H9 (cell line): ENCODE measurements at regions not wholly inside any gene's neighbourhood (a gene's known extent, or its start where the extent isn't known, plus 50 kb on each side); places are given as distances from the start of the nearest gene placed in this dataset.

Experiments
- DNase-seq: peaks from one replicate; pipeline ENCODE4 v3.0.0-alpha.2; 2017
- H2AFZ ChIP-seq: one replicate; pipeline ENCODE4 v1.6.1; 2013; ENCODE audit warnings: mild to moderate bottlenecking, low read length, control low read depth, moderate library complexity
- H2AK5ac ChIP-seq: 2 replicates; pipeline ENCODE4 v1.6.1; 2013; ENCODE audit warnings: low read length, control low read depth, mixed read lengths; ENCODE audit not compliant: insufficient read length
- H2BK120ac ChIP-seq: one replicate; pipeline ENCODE4 v1.6.1; 2013; ENCODE audit warnings: low read depth, mild to moderate bottlenecking, low read length, control low read depth, inconsistent platforms; ENCODE audit not compliant: poor library complexity, severe bottlenecking
- H2BK12ac ChIP-seq: 2 replicates; pipeline ENCODE4 v1.6.1; 2013; ENCODE audit warnings: low read length, control low read depth, mixed read lengths, low read depth; ENCODE audit not compliant: insufficient read length
- H2BK15ac ChIP-seq: 2 replicates; pipeline ENCODE4 v1.6.1; 2013; ENCODE audit warnings: low read depth, low read length, control low read depth
- H2BK20ac ChIP-seq: one replicate; pipeline ENCODE4 v1.6.1; 2013; ENCODE audit warnings: low read depth, mild to moderate bottlenecking, low read length, control low read depth, inconsistent platforms; ENCODE audit not compliant: poor library complexity, severe bottlenecking
- H2BK5ac ChIP-seq: 2 replicates; pipeline ENCODE4 v1.6.1; 2013; ENCODE audit warnings: low read length, control low read depth, mixed read lengths; ENCODE audit not compliant: insufficient read length
- H3K14ac ChIP-seq: 2 replicates; pipeline ENCODE4 v1.6.1; 2013; ENCODE audit warnings: low read length, control low read depth; ENCODE audit not compliant: insufficient read depth
- H3K18ac ChIP-seq: 2 replicates; pipeline ENCODE4 v1.6.1; 2013; ENCODE audit warnings: low read depth, mild to moderate bottlenecking, mixed read lengths, low read length, control low read depth; ENCODE audit not compliant: insufficient read length
- H3K23ac ChIP-seq: 2 replicates; pipeline ENCODE4 v1.6.1; 2013; ENCODE audit warnings: low read length, control low read depth, mixed read lengths, low read depth; ENCODE audit not compliant: insufficient read length
- H3K23me2 ChIP-seq: 2 replicates; pipeline ENCODE4 v1.6.1; 2013; ENCODE audit warnings: low read depth, mild to moderate bottlenecking, mixed read lengths, low read length, control low read depth; ENCODE audit not compliant: insufficient read length, poor library complexity, severe bottlenecking
- H3K27ac ChIP-seq: 2 replicates; pipeline ENCODE4 v1.5.1; 2013; ENCODE audit warnings: low read length, control low read depth, mixed read lengths, low read depth; ENCODE audit not compliant: insufficient read length
- H3K27me3 ChIP-seq: 2 replicates; pipeline ENCODE4 v1.6.1; 2013; ENCODE audit warnings: low read length, control low read depth, inconsistent platforms; ENCODE audit not compliant: insufficient read depth
- H3K4ac ChIP-seq: 2 replicates; pipeline ENCODE4 v1.6.1; 2013; ENCODE audit warnings: low read depth, mild to moderate bottlenecking, control low read depth, inconsistent platforms, low read length, moderate library complexity
- H3K4me1 ChIP-seq: 2 replicates; pipeline ENCODE4 v1.6.1; 2013; ENCODE audit warnings: low read length, control low read depth, inconsistent platforms; ENCODE audit not compliant: insufficient read depth
- H3K4me2 ChIP-seq: 2 replicates; pipeline ENCODE4 v1.6.1; 2013; ENCODE audit warnings: low read length, control low read depth, mixed read lengths; ENCODE audit not compliant: insufficient read length, insufficient read depth
- H3K56ac ChIP-seq: 2 replicates; pipeline ENCODE4 v1.6.1; 2013; ENCODE audit warnings: low read depth, mild to moderate bottlenecking, mixed read lengths, low read length, control low read depth; ENCODE audit not compliant: insufficient read length
- H3K79me1 ChIP-seq: 2 replicates; pipeline ENCODE4 v1.6.1; 2013; ENCODE audit warnings: low read depth, mild to moderate bottlenecking, moderate library complexity, low read length, control low read depth, inconsistent platforms; ENCODE audit not compliant: insufficient read depth, poor library complexity, severe bottlenecking
- H3K79me2 ChIP-seq: 2 replicates; pipeline ENCODE4 v1.6.1; 2013; ENCODE audit warnings: low read length, control low read depth, inconsistent platforms; ENCODE audit not compliant: insufficient read depth
- H3K9ac ChIP-seq: 2 replicates; pipeline ENCODE4 v1.6.1; 2013; ENCODE audit warnings: low read length, control low read depth, mixed read lengths; ENCODE audit not compliant: insufficient read length; ENCODE audit errors: extremely low read depth
- H3K9me3 ChIP-seq: one replicate; pipeline ENCODE4 v1.6.1; 2013; ENCODE audit warnings: low read depth, low read length, inconsistent platforms; ENCODE audit not compliant: control insufficient read depth
- H3T11ph ChIP-seq: one replicate; pipeline ENCODE4 v1.6.1; 2013; ENCODE audit warnings: mild to moderate bottlenecking, low read length, control low read depth, inconsistent platforms
- H4K20me1 ChIP-seq: one replicate; pipeline ENCODE4 v1.6.1; 2013; ENCODE audit not compliant: control insufficient read depth, insufficient read length, insufficient read depth
- H4K5ac ChIP-seq: 2 replicates; pipeline ENCODE4 v1.6.1; 2013; ENCODE audit warnings: low read depth, mild to moderate bottlenecking, mixed read lengths, low read length, control low read depth; ENCODE audit not compliant: insufficient read length
- H4K8ac ChIP-seq: replicated peaks from 2 replicates; pipeline ENCODE4 v1.6.1; 2013; ENCODE audit warnings: low read length, control low read depth, mixed read lengths, low read depth; ENCODE audit not compliant: insufficient read length
- H4K91ac ChIP-seq: 2 replicates; pipeline ENCODE4 v1.6.1; 2013; ENCODE audit warnings: low read depth, mild to moderate bottlenecking, moderate library complexity, mixed read lengths, low read length, control low read depth; ENCODE audit not compliant: insufficient read length
- H3K27ac Mint-ChIP-seq, 3 experiments: 2 replicates in 2 of 3; 3 replicates in 1 of 3; pipeline ENCODE4 v1.8.0; 2020 to 2021; ENCODE audit warnings: mixed read lengths in 3 of 3, mild to moderate bottlenecking in 1 of 3, moderate library complexity in 1 of 3
- H3K27me3 Mint-ChIP-seq: 2 replicates; pipeline ENCODE4 v1.8.0; 2021; ENCODE audit warnings: low read depth, mild to moderate bottlenecking, moderate library complexity, mixed read lengths
- H3K36me3 Mint-ChIP-seq, 3 experiments: 2 replicates in 2 of 3; 3 replicates in 1 of 3; pipeline ENCODE4 v1.8.0; 2020 to 2021; ENCODE audit warnings: low read depth in 3 of 3, mixed read lengths in 3 of 3; ENCODE audit not compliant: insufficient read depth in 1 of 3
- H3K4me1 Mint-ChIP-seq, 2 experiments: 2 replicates each; pipeline ENCODE4 v1.8.0; 2020; ENCODE audit warnings: mixed read lengths in 2 of 2
- H3K4me3 Mint-ChIP-seq, 2 experiments: 2 replicates in 1 of 2; 3 replicates in 1 of 2; pipeline ENCODE4 v1.8.0; 2020 to 2021; ENCODE audit warnings: mild to moderate bottlenecking in 2 of 2, mixed read lengths in 2 of 2, moderate library complexity in 1 of 2
- H3K9me3 Mint-ChIP-seq, 2 experiments: 2 replicates in 1 of 2; 3 replicates in 1 of 2; pipeline ENCODE4 v1.8.0; 2020; ENCODE audit warnings: mild to moderate bottlenecking in 2 of 2, mixed read lengths in 2 of 2, moderate library complexity in 1 of 2
- CTCF ChIP-seq: fragments of 200-600 bp; sonication (generic); conservative IDR thresholded peaks from 3 replicates; pipeline ENCODE4 v1.8.0; 2021; ENCODE audit warnings: antibody characterized with exemption, mild to moderate bottlenecking
- WGBS: extraction: QIAGEN DNeasy Blood & Tissue Kit; methylation state at CpG from one replicate; pipeline ENCODE4 v1.1.7; 2013; ENCODE audit warnings: missing lambda C conversion rate, low lambda C conversion rate, mixed read lengths; ENCODE audit not compliant: insufficient read length; ENCODE audit errors: extremely low coverage; 5-methylcytosine and 5-hydroxymethylcytosine counted together

- H3K27ac ChIP-seq = no peak overlapping the region
- H3K18ac ChIP-seq = no peak overlapping the region
- no peak overlapping the region for H3K4me2 ChIP-seq
- DNase-seq = no peak
- no peak overlapping the region for H2BK15ac ChIP-seq
- no peak overlapping the region for H3K56ac ChIP-seq
- no peak overlapping the region for H4K5ac ChIP-seq
- no peak overlapping the region for H3K9ac ChIP-seq
- H3K23me2 ChIP-seq = no peaks in the 10 kb centered on the region
- no peak overlapping the region for H4K91ac ChIP-seq
- no peaks in the 10 kb centered on the region for H3K9me3 ChIP-seq
- no peak overlapping the region for H3T11ph ChIP-seq
- H2BK120ac ChIP-seq = no peak overlapping the region
- H4K8ac ChIP-seq = no peak overlapping the region
- Mint-ChIP-seq H3K9me3 (no peaks in the 10 kb centered on the region), H3K27me3 (no peaks in the 10 kb centered on the region), H3K27ac (no peak overlapping the region), H3K4me3 (no peak overlapping the region), H3K36me3 (no peaks in the 10 kb centered on the region; a peak in 2 of 7 replicates), H3K4me1 (peaks cover 6 to 17% of the 10 kb centered on the region in 2 experiments)
- no peak overlapping the region for H2BK5ac ChIP-seq
- no peak for TF ChIP-seq CTCF
- H3K14ac ChIP-seq = no peak overlapping the region
- no peak overlapping the region for H2BK12ac ChIP-seq
- H3K79me1 ChIP-seq = no peaks in the 10 kb centered on the region
- H3K23ac ChIP-seq = no peak overlapping the region
- peaks cover 4% of the 10 kb centered on the region; the same call in 1 of the 2 replicates for H3K4me1 ChIP-seq
- no CpG with 5 or more reads among the region's 7 CpGs for WGBS
- H3K4ac ChIP-seq = no peak overlapping the region
- no peak overlapping the region for H2AFZ ChIP-seq
- H3K27me3 ChIP-seq = no peaks in the 10 kb centered on the region; the same call in 1 of the 2 replicates
- H3K79me2 ChIP-seq = no peaks in the 10 kb centered on the region
- H4K20me1 ChIP-seq = no peaks in the 10 kb centered on the region
- H2AK5ac ChIP-seq = no peak overlapping the region
- H2BK20ac ChIP-seq = no peak overlapping the region
Measured at GRCh38 chr1:94643819-94644218, 102.3 kb upstream of the F3 start.
